ENCODE measurements at regions not wholly inside any gene's neighbourhood (a gene's known extent, or its start where the extent isn't known, plus 50 kb on each side); places are given as distances from the start of the nearest gene placed in this dataset.

GRCh38 chr7:19526639-19527038 is 182.2 kb downstream of the POLR1F start:
- H2BK15ac ChIP-seq (ENCODE audit: low read depth, low read length): no peak overlapping the region
- H3K23ac ChIP-seq (ENCODE audit: low read depth, low read length): no peak overlapping the region
- TF ChIP-seq MAFK (IDR thresholded peaks at IDR 0.05; ENCODE audit: low read depth, low read length) (no peak), CTCF (conservative IDR thresholded peaks at IDR 0.05; ENCODE audit: low read depth, low read length) (no peak), BHLHE40 (IDR thresholded peaks at IDR 0.05; ENCODE audit: low read depth, low read length) (no peak), CEBPB (IDR thresholded peaks at IDR 0.05; ENCODE audit: low read depth, low read length) (no peak), NFE2L2 (IDR thresholded peaks at IDR 0.05; ENCODE audit: low read depth, low read length) (no peak), FOS (IDR thresholded peaks at IDR 0.05; ENCODE audit: low read depth, low read length) (no peak), RCOR1 (IDR thresholded peaks at IDR 0.05; ENCODE audit: insufficient replicate concordance, low read length) (no peak), RFX5 (IDR thresholded peaks at IDR 0.05; ENCODE audit: low read depth, low read length) (no peak), MAZ (IDR thresholded peaks at IDR 0.05; ENCODE audit: borderline replicate concordance, low read depth, low read length) (no peak), MXI1 (IDR thresholded peaks at IDR 0.05; ENCODE audit: borderline replicate concordance, low read depth, low read length) (no peak), USF2 (IDR thresholded peaks at IDR 0.05; ENCODE audit: low read depth, low read length) (no peak), SMC3 (IDR thresholded peaks at IDR 0.05; ENCODE audit: low read depth, low read length) (no peak), CHD1 (IDR thresholded peaks at IDR 0.05; ENCODE audit: low read depth, low read length) (no peak)
- DNase-seq: no peak
- no peaks in the 10 kb centered on the region for H3K9me1 ChIP-seq (ENCODE audit: insufficient read depth, low read length)
- no peak overlapping the region for H2BK5ac ChIP-seq (ENCODE audit: low read depth, low read length, poor library complexity, severe bottlenecking)
- H3K18ac ChIP-seq (ENCODE audit: low read depth, low read length): no peak overlapping the region
- H2BK20ac ChIP-seq (ENCODE audit: low read depth, low read length): no peak overlapping the region
- H4K20me1 ChIP-seq (ENCODE audit: insufficient read depth, low read length): no peaks in the 10 kb centered on the region
- H3K4ac ChIP-seq (ENCODE audit: low read depth, low read length): no peak overlapping the region
- H3K4me1 ChIP-seq (ENCODE audit: control insufficient read depth, insufficient read depth, low read length): no peaks in the 10 kb centered on the region
- no peak overlapping the region for H3K4me3 ChIP-seq (ENCODE audit: insufficient read depth, low read depth, low read length)
- dilution Hi-C loops (cut with HindIII; ENCODE audit: low sequenced_read_pairs, unreplicated experiment) (no loop called here), intact Hi-C loops (cut with micrococcal nuclease) (loop anchor here (10.0 kb wide), 1 partner anchor 58 kb away; no protein-coding TSS in a partner anchor), in situ Hi-C loops (cut with MboI; ENCODE audit: low sequenced_read_pairs) (no loop called here)
- H3K4me2 ChIP-seq (ENCODE audit: low read depth, low read length): no peak overlapping the region
- no peak overlapping the region for H3K9ac ChIP-seq (ENCODE audit: low read depth, low read length)
- ChIA-PET CTCF (interaction anchor here (0.7 kb wide), 1 partner anchor 8 kb away, joined by 3 read pairs; no protein-coding TSS in a partner anchor), POLR2A (ENCODE audit: unreplicated experiment) (no interaction called here)
- H3K14ac ChIP-seq (replicated peaks; ENCODE audit: low read depth, low read length): no peak overlapping the region
- no peak overlapping the region for H4K5ac ChIP-seq (ENCODE audit: low read depth, low read length)
- no TSS peak for BruUV-seq (replicated peaks)
- H3K27me3 ChIP-seq (ENCODE audit: control insufficient read depth, insufficient read depth, low read length): no peaks in the 10 kb centered on the region
- H2AK9ac ChIP-seq (replicated peaks; ENCODE audit: low read depth, low read length, poor library complexity): no peak overlapping the region
- no peak overlapping the region for H3K56ac ChIP-seq (ENCODE audit: extremely low read depth, insufficient read depth, low read length)
- H2BK120ac ChIP-seq (ENCODE audit: low read depth, low read length): no peak overlapping the region
- no peak overlapping the region for H3K27ac ChIP-seq (ENCODE audit: insufficient read depth, low read length)
- H4K91ac ChIP-seq (ENCODE audit: insufficient read depth, low read depth, low read length): no peak overlapping the region
- WGBS, 2 experiments (ENCODE audit: extremely low coverage in 2 of 2, insufficient read length in 1 of 2): no CpG with 5 or more reads among the region's 2 CpGs
- no peak overlapping the region for H2AFZ ChIP-seq (replicated peaks; ENCODE audit: low read length, poor library complexity)
- H3K9me3 ChIP-seq (ENCODE audit: control insufficient read depth, insufficient read depth, low read length): no peaks in the 10 kb centered on the region
- no peaks in the 10 kb centered on the region for H3K36me3 ChIP-seq (ENCODE audit: control insufficient read depth, insufficient read depth, low read length)
- no peaks in the 10 kb centered on the region for H3K79me1 ChIP-seq (ENCODE audit: low read depth in 1 of 2, low read length in 2 of 2)
- ATAC-seq (ENCODE audit: low read depth): no peak
- H2AK5ac ChIP-seq (ENCODE audit: low read depth, low read length): no peak overlapping the region
- no peak overlapping the region for H4K8ac ChIP-seq (ENCODE audit: low read depth in 2 of 2, low read length in 2 of 2)
